ENCODE measurements at regions not wholly inside any gene's neighbourhood (a gene's known extent, or its start where the extent isn't known, plus 50 kb on each side); places are given as distances from the start of the nearest gene placed in this dataset.

DNA sequence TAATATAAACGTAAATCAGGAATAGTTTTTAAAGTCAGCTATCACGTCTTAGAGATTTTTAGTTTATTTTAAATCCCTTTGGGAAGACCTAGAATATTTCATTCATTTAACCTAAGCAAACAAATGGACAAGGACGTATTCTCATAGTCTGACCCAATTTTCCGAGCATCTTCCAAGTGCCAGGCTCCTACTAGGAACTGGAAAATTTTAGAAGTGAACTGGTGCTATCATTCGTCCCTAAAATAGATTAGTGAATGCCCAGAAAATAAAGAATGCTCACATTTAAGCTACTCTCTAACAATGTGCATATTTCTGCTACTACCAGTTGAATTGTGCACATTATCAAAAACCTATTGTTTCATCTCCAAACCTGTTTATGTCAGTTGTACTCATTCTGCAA, 120.1 kb downstream of the ZFAND4 start:
- H3K9me3 ChIP-seq (ENCODE audit: control insufficient read depth, insufficient read depth, low read depth, low read length) = no peaks in the 10 kb centered on the region
- ChIA-PET POLR2A (no interaction called here), CTCF (no interaction called here)
- no peaks in the 10 kb centered on the region for H3K36me3 ChIP-seq (ENCODE audit: control insufficient read depth in 2 of 2, insufficient read depth in 1 of 2, low read length in 2 of 2)
- H3K4me3 ChIP-seq (ENCODE audit: low read depth, low read length) = no peak overlapping the region
- H3K4me1 ChIP-seq (ENCODE audit: control insufficient read depth, insufficient read depth, low read length) = no peaks in the 10 kb centered on the region
- H3K27ac ChIP-seq (ENCODE audit: extremely low read depth, low read depth, low read length) = no peak overlapping the region
- TF ChIP-seq, protein P1, sequence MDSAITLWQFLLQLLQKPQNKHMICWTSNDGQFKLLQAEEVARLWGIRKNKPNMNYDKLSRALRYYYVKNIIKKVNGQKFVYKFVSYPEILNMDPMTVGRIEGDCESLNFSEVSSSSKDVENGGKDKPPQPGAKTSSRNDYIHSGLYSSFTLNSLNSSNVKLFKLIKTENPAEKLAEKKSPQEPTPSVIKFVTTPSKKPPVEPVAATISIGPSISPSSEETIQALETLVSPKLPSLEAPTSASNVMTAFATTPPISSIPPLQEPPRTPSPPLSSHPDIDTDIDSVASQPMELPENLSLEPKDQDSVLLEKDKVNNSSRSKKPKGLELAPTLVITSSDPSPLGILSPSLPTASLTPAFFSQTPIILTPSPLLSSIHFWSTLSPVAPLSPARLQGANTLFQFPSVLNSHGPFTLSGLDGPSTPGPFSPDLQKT (IDR thresholded peaks at IDR 0.05; ENCODE audit: borderline replicate concordance, low read depth, low read length) = no peak
- TF ChIP-seq, protein P2, sequence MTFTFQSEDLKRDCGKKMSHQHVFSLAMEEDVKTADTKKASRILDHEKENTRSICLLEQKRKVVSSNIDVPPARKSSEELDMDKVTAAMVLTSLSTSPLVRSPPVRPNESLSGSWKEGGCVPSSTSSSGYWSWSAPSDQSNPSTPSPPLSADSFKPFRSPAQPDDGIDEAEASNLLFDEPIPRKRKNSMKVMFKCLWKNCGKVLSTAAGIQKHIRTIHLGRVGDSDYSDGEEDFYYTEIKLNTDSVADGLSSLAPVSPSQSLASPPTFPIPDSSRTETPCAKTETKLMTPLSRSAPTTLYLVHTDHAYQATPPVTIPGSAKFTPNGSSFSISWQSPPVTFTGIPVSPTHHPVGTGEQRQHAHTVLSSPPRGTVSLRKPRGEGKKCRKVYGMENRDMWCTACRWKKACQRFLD (tag by site-specific recombination; IDR thresholded peaks at IDR 0.05) = no peak
- TF ChIP-seq, protein P3, sequence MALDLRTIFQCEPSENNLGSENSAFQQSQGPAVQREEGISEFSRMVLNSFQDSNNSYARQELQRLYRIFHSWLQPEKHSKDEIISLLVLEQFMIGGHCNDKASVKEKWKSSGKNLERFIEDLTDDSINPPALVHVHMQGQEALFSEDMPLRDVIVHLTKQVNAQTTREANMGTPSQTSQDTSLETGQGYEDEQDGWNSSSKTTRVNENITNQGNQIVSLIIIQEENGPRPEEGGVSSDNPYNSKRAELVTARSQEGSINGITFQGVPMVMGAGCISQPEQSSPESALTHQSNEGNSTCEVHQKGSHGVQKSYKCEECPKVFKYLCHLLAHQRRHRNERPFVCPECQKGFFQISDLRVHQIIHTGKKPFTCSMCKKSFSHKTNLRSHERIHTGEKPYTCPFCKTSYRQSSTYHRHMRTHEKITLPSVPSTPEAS (tag by site-specific recombination; IDR thresholded peaks at IDR 0.05) = no peak
- TF ChIP-seq ZNF830 (tag by site-specific recombination; IDR thresholded peaks at IDR 0.05; ENCODE audit: low read depth) = no peak
- TF ChIP-seq ZSCAN23 (tag by site-specific recombination; IDR thresholded peaks at IDR 0.05) = no peak
- no peak for TF ChIP-seq EGR2 (tag by site-specific recombination; IDR thresholded peaks at IDR 0.05; ENCODE audit: low read depth)
- no peak for TF ChIP-seq ZNF416 (tag by site-specific recombination; IDR thresholded peaks at IDR 0.05)
- no peak for TF ChIP-seq ZNF654 (tag by site-specific recombination; IDR thresholded peaks at IDR 0.05; ENCODE audit: low read depth)
- no peak for TF ChIP-seq ZNF341 (tag by site-specific recombination; IDR thresholded peaks at IDR 0.05; ENCODE audit: low read depth)

GRCh38 chr10:45550903-45551786, 121.4 kb downstream of the ZFAND4 start:
- Histone ChIP-seq H3K4me1 (ENCODE audit: control insufficient read depth, insufficient read depth, low read length) (no peaks in the 10 kb centered on the region), H3K4me3 (ENCODE audit: low read depth, low read length) (no peak overlapping the region), H3K36me3 (ENCODE audit: control insufficient read depth in 2 of 2, insufficient read depth in 1 of 2, low read length in 2 of 2) (no peaks in the 10 kb centered on the region), H3K27ac (ENCODE audit: extremely low read depth, low read depth, low read length) (no peak overlapping the region), H3K9me3 (ENCODE audit: control insufficient read depth, insufficient read depth, low read depth, low read length) (no peaks in the 10 kb centered on the region)
- TF ChIP-seq ZNF10 (tag by site-specific recombination; IDR thresholded peaks at IDR 0.05) (peak; percentile 63; the same call in 1 of the 2 replicates), ZNF791 (tag by site-specific recombination; IDR thresholded peaks at IDR 0.05) (no peak)
- CTCF ChIA-PET = no interaction called here
- POLR2A ChIA-PET = no interaction called here

DNA sequence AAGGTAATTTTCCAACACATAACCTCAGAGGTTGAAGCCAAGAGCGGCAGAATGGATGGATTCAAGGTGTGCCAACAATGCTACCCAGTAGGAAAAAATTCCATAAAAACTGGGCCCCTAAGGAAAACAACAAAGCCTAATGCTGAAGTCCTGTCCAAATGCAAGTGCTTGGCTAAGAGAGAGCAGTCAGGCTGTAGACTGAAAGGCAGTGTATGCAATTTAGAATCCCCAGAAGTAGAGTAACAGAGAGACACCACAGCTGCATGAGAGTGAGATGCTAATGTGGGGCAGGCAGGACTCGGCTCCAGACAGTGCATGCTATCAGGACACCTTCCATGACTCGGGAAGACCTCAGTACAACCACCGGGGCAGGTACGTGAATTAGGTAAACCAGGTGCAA, 124.5 kb downstream of the ZFAND4 start:
- CTCF ChIA-PET = no interaction called here
- Histone ChIP-seq H3K36me3 (ENCODE audit: control insufficient read depth in 2 of 2, insufficient read depth in 1 of 2, low read length in 2 of 2) (no peaks in the 10 kb centered on the region), H3K9me3 (ENCODE audit: control insufficient read depth, insufficient read depth, low read depth, low read length) (no peaks in the 10 kb centered on the region), H3K4me1 (ENCODE audit: control insufficient read depth, insufficient read depth, low read length) (no peaks in the 10 kb centered on the region), H3K4me3 (ENCODE audit: low read depth, low read length) (no peak overlapping the region), H3K27ac (ENCODE audit: extremely low read depth, low read depth, low read length) (no peak overlapping the region)
- TF ChIP-seq ZSCAN23 (tag by site-specific recombination; IDR thresholded peaks at IDR 0.05) (no peak), ZNF664 (tag by site-specific recombination; IDR thresholded peaks at IDR 0.05) (no peak)
- TF ChIP-seq, protein P4, sequence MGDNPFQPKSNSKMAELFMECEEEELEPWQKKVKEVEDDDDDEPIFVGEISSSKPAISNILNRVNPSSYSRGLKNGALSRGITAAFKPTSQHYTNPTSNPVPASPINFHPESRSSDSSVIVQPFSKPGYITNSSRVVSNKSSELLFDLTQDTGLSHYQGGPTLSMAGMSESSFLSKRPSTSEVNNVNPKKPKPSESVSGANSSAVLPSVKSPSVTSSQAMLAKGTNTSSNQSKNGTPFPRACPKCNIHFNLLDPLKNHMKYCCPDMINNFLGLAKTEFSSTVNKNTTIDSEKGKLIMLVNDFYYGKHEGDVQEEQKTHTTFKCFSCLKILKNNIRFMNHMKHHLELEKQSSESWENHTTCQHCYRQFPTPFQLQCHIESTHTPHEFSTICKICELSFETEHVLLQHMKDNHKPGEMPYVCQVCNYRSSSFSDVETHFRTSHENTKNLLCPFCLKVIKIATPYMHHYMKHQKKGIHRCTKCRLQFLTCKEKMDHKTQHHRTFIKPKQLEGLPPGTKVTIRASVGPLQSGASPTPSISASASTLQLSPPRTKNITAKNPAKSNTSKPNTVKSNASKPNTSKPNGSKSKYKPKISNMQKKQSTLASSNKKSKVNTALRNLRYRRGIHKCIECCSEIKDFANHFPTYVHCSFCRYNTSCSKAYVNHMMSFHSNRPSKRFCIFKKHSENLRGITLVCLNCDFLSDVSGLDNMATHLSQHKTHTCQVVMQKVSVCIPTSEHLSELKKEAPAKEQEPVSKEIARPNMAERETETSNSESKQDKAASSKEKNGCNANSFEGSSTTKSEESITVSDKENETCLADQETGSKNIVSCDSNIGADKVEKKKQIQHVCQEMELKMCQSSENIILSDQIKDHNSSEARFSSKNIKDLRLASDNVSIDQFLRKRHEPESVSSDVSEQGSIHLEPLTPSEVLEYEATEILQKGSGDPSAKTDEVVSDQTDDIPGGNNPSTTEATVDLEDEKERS (tag by site-specific recombination; IDR thresholded peaks at IDR 0.05) = no peak
- POLR2A ChIA-PET = no interaction called here

Measured in HEK293 (cell line).